ENCODE measurements at regions not wholly inside any gene's neighbourhood (a gene's known extent, or its start where the extent isn't known, plus 50 kb on each side); places are given as distances from the start of the nearest gene placed in this dataset.

DNA sequence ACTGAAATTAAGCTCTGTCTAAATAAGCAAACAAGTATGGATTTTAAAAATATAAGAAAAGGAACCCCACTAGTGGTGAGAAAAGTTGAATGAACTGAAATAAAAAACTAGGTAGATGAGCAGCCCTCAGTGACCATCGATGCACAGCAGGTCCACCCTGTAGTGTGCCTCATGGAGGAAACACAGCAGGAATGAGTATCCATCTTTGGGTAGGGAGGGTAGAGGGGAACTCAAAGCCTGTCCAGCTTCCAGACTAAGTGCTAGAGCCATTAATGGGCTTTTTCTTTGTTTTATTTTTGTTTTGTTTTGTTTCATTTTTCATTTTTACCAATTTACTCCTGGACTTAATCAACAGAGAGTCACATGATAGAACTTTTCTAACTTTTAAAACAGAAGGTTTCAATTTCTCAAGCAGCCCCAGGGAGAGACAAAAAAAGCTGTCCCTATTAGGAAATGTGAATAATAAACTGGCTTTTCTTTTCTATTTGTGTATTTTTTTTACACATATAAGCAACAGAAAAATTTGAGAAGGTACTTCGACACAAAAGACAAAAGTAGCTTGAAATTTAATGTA is 700.6 kb downstream of the HACE1 start:
- Histone ChIP-seq H3K4me1 (ENCODE audit: insufficient read depth, low read length) (peaks cover 5% of the 10 kb centered on the region; the same call in 1 of the 2 replicates), H3K9me3 (ENCODE audit: control insufficient read depth, insufficient read depth, low read length) (no peaks in the 10 kb centered on the region), H3K9ac (ENCODE audit: low read depth, low read length) (no peak overlapping the region)

GRCh38 chr6:104143757-104144156 is 716.0 kb downstream of the HACE1 start:
- no peak overlapping the region for H3K9ac ChIP-seq (ENCODE audit: low read depth, low read length)
- no peaks in the 10 kb centered on the region for H3K36me3 ChIP-seq (ENCODE audit: insufficient read depth, low read length)
- no peaks in the 10 kb centered on the region for H3K9me3 ChIP-seq (ENCODE audit: control insufficient read depth, insufficient read depth, low read length)
- H3K4me1 ChIP-seq (ENCODE audit: insufficient read depth, low read length): no peaks in the 10 kb centered on the region

More for the DNA sequence above, 700.6 kb downstream of the HACE1 start:
- no peaks in the 10 kb centered on the region for H3K36me3 ChIP-seq (ENCODE audit: insufficient read depth, low read length)

DNA sequence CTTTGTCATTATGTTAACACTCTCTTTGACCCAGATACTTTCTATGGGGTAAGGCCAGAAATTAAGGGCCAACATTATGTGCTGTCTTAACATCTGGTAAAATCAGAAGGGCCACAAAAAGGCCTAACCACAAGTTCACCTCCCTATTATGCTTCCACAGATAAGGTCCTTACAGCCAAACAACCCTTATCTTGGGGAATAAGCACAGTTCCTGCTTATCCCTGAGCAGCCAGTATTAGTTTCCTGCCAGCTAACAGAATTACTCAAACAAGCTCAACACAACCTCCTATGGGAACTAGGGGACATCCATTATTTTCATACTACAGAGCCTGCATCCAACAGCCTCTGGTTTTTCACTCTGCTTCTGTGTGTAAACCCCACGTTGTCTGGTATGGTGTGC is 724.8 kb downstream of the HACE1 start:
- no peaks in the 10 kb centered on the region for H3K9me3 ChIP-seq (ENCODE audit: control insufficient read depth, insufficient read depth, low read length)
- no peaks in the 10 kb centered on the region for H3K4me1 ChIP-seq (ENCODE audit: insufficient read depth, low read length)
- no peak overlapping the region for H3K9ac ChIP-seq (ENCODE audit: low read depth, low read length)
- H3K36me3 ChIP-seq (ENCODE audit: insufficient read depth, low read length): no peaks in the 10 kb centered on the region

GRCh38 chr6:104130343-104130742 is 729.4 kb downstream of the HACE1 start:
- Histone ChIP-seq H3K9ac (ENCODE audit: low read depth, low read length) (no peak overlapping the region), H3K9me3 (ENCODE audit: control insufficient read depth, insufficient read depth, low read length) (no peaks in the 10 kb centered on the region), H3K4me1 (ENCODE audit: insufficient read depth, low read length) (peaks cover 5% of the 10 kb centered on the region; the same call in 1 of the 2 replicates), H3K36me3 (ENCODE audit: insufficient read depth, low read length) (no peaks in the 10 kb centered on the region)

DNA sequence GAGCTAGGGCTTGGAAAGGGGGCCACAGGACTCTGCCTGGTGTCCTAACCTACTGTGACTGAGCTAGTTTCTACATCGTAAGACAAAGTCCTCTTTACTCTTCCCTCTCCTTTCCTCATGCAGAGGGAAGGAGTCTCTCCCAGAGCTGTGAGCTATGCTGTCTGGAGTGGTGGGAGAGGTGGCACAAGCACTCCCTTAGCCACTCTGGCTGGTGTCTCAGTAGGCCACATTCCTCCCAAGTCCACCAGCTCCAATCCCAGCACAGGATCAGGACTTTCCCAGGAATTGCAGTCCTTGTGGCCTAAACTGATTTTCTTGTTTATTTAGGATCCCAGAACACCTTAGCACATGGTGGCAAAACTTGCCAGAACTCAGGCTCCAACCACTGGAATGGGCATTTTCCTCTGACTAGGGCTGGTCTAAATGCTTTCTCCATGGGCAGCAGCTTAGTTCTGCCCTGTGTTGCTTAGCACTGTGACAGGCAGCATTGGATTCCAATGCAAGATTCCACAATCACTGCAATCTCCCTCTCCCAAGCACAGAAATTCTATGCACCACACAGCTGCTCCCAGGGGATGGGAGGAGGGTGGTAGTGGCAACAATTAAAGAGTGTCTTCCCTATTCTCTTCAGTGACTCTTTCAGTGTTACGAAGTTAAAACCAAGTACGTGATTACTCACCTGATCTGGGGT is 733.3 kb downstream of the HACE1 start:
- Histone ChIP-seq H3K4me1 (ENCODE audit: insufficient read depth, low read length) (peaks cover 11% of the 10 kb centered on the region; the same call in 1 of the 2 replicates), H3K36me3 (ENCODE audit: insufficient read depth, low read length) (no peaks in the 10 kb centered on the region; the same call in 1 of the 2 replicates), H3K9me3 (ENCODE audit: control insufficient read depth, insufficient read depth, low read length) (no peaks in the 10 kb centered on the region), H3K9ac (ENCODE audit: low read depth, low read length) (no peak overlapping the region)

DNA sequence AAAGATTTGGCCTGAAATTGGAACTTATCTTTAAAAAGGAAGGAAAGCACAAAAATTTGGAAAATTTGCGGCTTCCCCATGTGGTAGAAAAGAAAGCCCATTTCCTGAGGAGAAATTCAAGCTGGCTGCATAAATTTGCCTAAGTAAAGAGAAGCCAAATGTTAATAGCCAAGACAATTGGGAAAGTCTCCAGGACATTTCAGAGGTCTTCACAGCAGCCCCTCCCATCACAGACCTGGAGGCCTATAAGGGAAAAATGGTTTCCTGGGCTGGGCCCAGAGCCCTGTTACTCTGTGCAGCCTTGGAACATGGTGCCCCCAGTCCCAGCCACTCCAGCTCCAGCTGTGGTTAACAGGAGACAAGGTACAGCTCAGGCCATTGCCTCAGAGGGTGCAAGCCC is 736.5 kb downstream of the HACE1 start:
- Histone ChIP-seq H3K36me3 (ENCODE audit: insufficient read depth, low read length) (no peaks in the 10 kb centered on the region; the same call in 1 of the 2 replicates), H3K4me1 (ENCODE audit: insufficient read depth, low read length) (peaks cover 11% of the 10 kb centered on the region; the same call in 1 of the 2 replicates), H3K9me3 (ENCODE audit: control insufficient read depth, insufficient read depth, low read length) (no peaks in the 10 kb centered on the region), H3K9ac (ENCODE audit: low read depth, low read length) (no peak overlapping the region)

DNA sequence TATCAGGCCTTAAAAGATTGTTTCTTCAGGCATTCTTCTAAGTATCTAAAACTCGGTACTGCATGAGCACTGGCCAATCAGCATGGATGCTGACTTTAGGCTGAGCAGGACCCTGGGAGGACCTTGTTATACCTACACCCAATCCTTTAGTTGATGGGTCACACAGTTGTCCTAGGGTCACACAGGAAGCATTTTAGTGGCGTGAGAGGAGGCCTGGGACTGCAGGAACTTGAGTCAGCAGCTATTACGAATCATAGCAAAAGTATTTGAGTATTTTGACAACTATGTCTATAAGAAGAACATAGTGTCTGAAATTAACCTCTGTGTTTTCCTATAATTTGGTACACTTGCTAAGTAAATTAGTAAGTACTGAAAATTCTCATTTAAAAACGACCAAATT is 741.4 kb downstream of the HACE1 start:
- no peaks in the 10 kb centered on the region; the same call in 1 of the 2 replicates for H3K36me3 ChIP-seq (ENCODE audit: insufficient read depth, low read length)
- H3K9me3 ChIP-seq (ENCODE audit: control insufficient read depth, insufficient read depth, low read length): no peaks in the 10 kb centered on the region
- peaks cover 5% of the 10 kb centered on the region; the same call in 1 of the 2 replicates for H3K4me1 ChIP-seq (ENCODE audit: insufficient read depth, low read length)
- no peak overlapping the region for H3K9ac ChIP-seq (ENCODE audit: low read depth, low read length)

GRCh38 chr6:104109806-104110205 is 749.9 kb downstream of the HACE1 start:
- H3K4me1 ChIP-seq (ENCODE audit: insufficient read depth, low read length): no peaks in the 10 kb centered on the region
- H3K36me3 ChIP-seq (ENCODE audit: insufficient read depth, low read length): no peaks in the 10 kb centered on the region
- H3K9ac ChIP-seq (ENCODE audit: low read depth, low read length): no peak overlapping the region
- H3K9me3 ChIP-seq (ENCODE audit: control insufficient read depth, insufficient read depth, low read length): no peaks in the 10 kb centered on the region

DNA sequence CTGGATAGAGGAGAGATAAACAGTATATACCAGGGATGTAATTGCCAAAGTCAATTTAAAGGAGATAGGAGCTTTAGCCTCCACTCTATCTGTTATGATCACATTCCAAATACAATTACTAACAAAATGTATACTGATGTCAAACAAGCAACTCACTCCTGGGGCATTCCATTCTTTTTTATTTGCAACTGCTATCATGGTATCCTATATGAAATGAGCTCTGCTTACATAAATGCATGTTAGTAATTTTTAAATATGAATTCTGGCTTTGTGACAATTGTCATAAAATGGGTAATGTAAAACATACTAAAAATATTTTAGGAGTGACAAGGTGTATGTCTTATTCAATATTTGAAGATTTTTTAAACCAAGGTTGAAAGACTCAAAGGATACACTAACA is 751.1 kb downstream of the HACE1 start:
- Histone ChIP-seq H3K9ac (ENCODE audit: low read depth, low read length) (no peak overlapping the region), H3K36me3 (ENCODE audit: insufficient read depth, low read length) (no peaks in the 10 kb centered on the region), H3K4me1 (ENCODE audit: insufficient read depth, low read length) (no peaks in the 10 kb centered on the region), H3K9me3 (ENCODE audit: control insufficient read depth, insufficient read depth, low read length) (no peaks in the 10 kb centered on the region)

- H3K9me3 ChIP-seq (ENCODE audit: control insufficient read depth, insufficient read depth, low read length): no peaks in the 10 kb centered on the region
- H3K36me3 ChIP-seq (ENCODE audit: insufficient read depth, low read length): no peaks in the 10 kb centered on the region
- no peak overlapping the region for H3K9ac ChIP-seq (ENCODE audit: low read depth, low read length)
- no peaks in the 10 kb centered on the region for H3K4me1 ChIP-seq (ENCODE audit: insufficient read depth, low read length)
These were observed 763.9 kb downstream of the HACE1 start for GRCh38 chr6:104095661-104096416.

- H3K9ac ChIP-seq (ENCODE audit: low read depth, low read length): no peak overlapping the region
- no peaks in the 10 kb centered on the region for H3K36me3 ChIP-seq (ENCODE audit: insufficient read depth, low read length)
- H3K4me1 ChIP-seq (ENCODE audit: insufficient read depth, low read length): no peaks in the 10 kb centered on the region
- H3K9me3 ChIP-seq (ENCODE audit: control insufficient read depth, insufficient read depth, low read length): no peaks in the 10 kb centered on the region
These were observed 772.0 kb downstream of the HACE1 start for GRCh38 chr6:104087765-104088164.

GRCh38 chr6:104068281-104068680 is 791.4 kb downstream of the HACE1 start:
- H3K9ac ChIP-seq (ENCODE audit: low read depth, low read length): no peak overlapping the region
- H3K4me1 ChIP-seq (ENCODE audit: insufficient read depth, low read length): 0 out of 2 replicates have a peak, but pooled peaks cover 4% of the 10 kb centered on the region
- H3K9me3 ChIP-seq (ENCODE audit: control insufficient read depth, insufficient read depth, low read length): no peaks in the 10 kb centered on the region
- H3K36me3 ChIP-seq (ENCODE audit: insufficient read depth, low read length): no peaks in the 10 kb centered on the region

- 0 out of 2 replicates have a peak, but pooled peaks cover 2% of the 10 kb centered on the region for H3K4me1 ChIP-seq (ENCODE audit: insufficient read depth, low read length)
These were observed 794.8 kb downstream of the HACE1 start for GRCh38 chr6:104064876-104065275.

DNA sequence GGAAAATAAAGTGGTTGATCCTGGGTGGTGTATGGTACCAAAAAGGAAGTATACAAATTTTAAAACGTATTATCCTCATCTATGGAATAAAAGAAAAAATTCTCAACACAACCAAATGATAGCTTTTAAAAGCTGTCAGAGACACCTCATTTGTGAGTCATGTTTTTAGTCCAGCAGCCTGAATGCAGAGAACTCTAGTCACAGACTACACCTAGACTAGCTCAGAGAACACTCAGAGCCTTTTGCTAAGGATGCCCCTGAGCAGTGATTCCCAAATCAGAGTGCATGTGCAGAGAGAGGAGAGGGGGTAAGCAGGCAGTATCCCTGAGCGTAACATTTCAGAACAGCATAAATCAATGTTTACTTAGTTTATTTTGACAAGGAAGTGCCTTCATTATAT is 809.3 kb downstream of the HACE1 start:
- no peaks in the 10 kb centered on the region for H3K36me3 ChIP-seq (ENCODE audit: insufficient read depth, low read length)
- H3K4me1 ChIP-seq (ENCODE audit: insufficient read depth, low read length): no peaks in the 10 kb centered on the region
- no peaks in the 10 kb centered on the region for H3K9me3 ChIP-seq (ENCODE audit: control insufficient read depth, insufficient read depth, low read length)
- no peak overlapping the region for H3K9ac ChIP-seq (ENCODE audit: low read depth, low read length)

More at GRCh38 chr6:104064876-104065275, 794.8 kb downstream of the HACE1 start:
- Histone ChIP-seq H3K36me3 (ENCODE audit: insufficient read depth, low read length) (no peaks in the 10 kb centered on the region), H3K9ac (ENCODE audit: low read depth, low read length) (no peak overlapping the region), H3K9me3 (ENCODE audit: control insufficient read depth, insufficient read depth, low read length) (no peaks in the 10 kb centered on the region)
